Right atrium auricular region (tissue), 2 donors: ENCODE measurements at regions not wholly inside any gene's neighbourhood (a gene's known extent, or its start where the extent isn't known, plus 50 kb on each side); places are given as distances from the start of the nearest gene placed in this dataset.

Source experiments
- DNase-seq: peaks from one replicate; pipeline ENCODE4 v3.0.0-alpha.2; 2019; ENCODE audit warnings: low spot score
- H3K27ac ChIP-seq, 2 donors: fragments of 200-600 bp; sonication (generic); 1 replicate in 1 of 2; 2 replicates in 1 of 2; pipeline ENCODE4 v1.5.1; 2016 to 2019
- H3K27me3 ChIP-seq, 2 donors: fragments of 200-600 bp; sonication (generic); one replicate each; pipeline versions ENCODE4 v1.5.1 to v1.6.0; 2017 to 2019
- H3K36me3 ChIP-seq: fragments of 200-600 bp; sonication (generic); one replicate; pipeline ENCODE4 v1.5.1; 2016
- H3K4me1 ChIP-seq, 2 donors: fragments of 200-600 bp; sonication (generic); one replicate each; pipeline versions ENCODE4 v1.5.1 to v1.6.0; 2017 to 2019
- H3K4me3 ChIP-seq, 2 donors: fragments of 200-600 bp; sonication (generic); 1 replicate in 1 of 2; 2 replicates in 1 of 2; pipeline ENCODE4 v1.5.1; 2017 to 2019; ENCODE audit warnings: mild to moderate bottlenecking in 1 of 2, moderate library complexity in 1 of 2
- H3K9me3 ChIP-seq, 2 donors: fragments of 200-600 bp; sonication (generic); one replicate each; pipeline ENCODE4 v1.5.1; 2019
- TF ChIP-seq, protein P1 (sequence below), 2 donors: fragments of 200-600 bp; sonication (generic); IDR thresholded peaks; one replicate each; pipeline ENCODE4 v1.5.1; 2019; ENCODE audit warnings: antibody characterized with exemption in 2 of 2

DNA sequence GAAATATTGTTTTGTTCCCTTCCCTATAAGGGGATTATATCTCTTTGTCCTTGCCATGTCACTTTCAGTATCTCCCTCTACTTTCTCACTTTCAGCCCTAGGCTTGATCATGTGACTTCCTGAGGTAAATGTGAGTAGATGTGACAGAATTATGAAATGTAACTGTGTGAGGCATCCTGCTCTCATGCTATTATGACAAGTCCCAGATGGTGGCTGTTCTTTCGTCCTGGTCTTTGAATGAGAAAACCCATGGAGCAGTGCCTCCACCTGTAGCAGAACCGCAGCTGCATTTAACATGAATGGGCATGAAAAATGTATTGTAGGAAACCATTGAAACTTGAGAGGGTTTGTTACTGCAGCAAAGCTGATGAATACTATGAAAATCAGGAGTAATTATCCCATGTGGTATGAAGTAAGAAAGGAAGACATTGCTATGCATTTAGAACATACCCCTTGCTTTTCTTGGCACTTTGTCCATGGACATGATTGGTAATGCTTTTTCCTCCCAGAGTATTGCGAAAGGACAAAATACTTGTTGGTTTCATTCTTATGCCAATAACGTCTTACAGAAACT, 202.2 kb upstream of the GPRIN3 start:
- no peaks in the 10 kb centered on the region for H3K9me3 ChIP-seq
- H3K4me1 ChIP-seq = no peaks in the 10 kb centered on the region
- no peak overlapping the region for H3K4me3 ChIP-seq
- H3K27ac ChIP-seq = no peak overlapping the region
- TF ChIP-seq, protein P1, sequence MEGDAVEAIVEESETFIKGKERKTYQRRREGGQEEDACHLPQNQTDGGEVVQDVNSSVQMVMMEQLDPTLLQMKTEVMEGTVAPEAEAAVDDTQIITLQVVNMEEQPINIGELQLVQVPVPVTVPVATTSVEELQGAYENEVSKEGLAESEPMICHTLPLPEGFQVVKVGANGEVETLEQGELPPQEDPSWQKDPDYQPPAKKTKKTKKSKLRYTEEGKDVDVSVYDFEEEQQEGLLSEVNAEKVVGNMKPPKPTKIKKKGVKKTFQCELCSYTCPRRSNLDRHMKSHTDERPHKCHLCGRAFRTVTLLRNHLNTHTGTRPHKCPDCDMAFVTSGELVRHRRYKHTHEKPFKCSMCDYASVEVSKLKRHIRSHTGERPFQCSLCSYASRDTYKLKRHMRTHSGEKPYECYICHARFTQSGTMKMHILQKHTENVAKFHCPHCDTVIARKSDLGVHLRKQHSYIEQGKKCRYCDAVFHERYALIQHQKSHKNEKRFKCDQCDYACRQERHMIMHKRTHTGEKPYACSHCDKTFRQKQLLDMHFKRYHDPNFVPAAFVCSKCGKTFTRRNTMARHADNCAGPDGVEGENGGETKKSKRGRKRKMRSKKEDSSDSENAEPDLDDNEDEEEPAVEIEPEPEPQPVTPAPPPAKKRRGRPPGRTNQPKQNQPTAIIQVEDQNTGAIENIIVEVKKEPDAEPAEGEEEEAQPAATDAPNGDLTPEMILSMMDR (IDR thresholded peaks at IDR 0.05) = no peak
- DNase-seq = no peak
- no peaks in the 10 kb centered on the region for H3K36me3 ChIP-seq
- H3K27me3 ChIP-seq = no peaks in the 10 kb centered on the region

DNA sequence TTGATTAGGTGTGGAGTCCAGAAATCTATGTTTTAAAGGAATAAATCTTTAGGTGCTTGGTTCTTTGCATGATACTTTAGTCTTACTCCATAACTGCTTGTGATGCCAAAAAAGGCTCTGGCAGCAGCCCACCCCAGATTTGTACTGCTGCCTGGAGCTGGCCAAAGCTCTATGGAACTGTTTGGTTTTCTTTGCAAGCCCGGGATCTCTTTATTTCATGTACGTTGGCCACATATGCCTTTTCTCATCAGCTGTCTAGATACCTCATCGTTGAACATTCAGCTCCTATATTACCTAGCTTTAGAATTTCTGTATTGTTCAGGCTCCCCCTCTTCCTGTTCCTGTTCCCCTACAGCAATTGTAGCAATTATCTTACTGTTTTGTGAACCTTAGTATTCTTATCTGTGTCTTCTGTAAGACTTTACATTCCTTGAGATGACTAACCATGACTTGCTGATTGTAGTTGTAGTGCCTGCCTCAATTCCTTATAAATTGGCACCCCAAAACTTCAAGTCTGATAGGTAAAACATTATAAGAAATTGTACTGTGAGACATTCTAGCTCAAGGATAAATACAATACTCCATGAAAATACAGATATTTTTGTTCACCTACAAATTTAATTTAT, 199.4 kb upstream of the GPRIN3 start:
- Histone ChIP-seq H3K9me3 (no peaks in the 10 kb centered on the region), H3K4me1 (no peaks in the 10 kb centered on the region), H3K27ac (no peak overlapping the region), H3K36me3 (no peaks in the 10 kb centered on the region), H3K27me3 (no peaks in the 10 kb centered on the region), H3K4me3 (no peak overlapping the region)
- TF ChIP-seq, protein P1 (IDR thresholded peaks at IDR 0.05) = no peak
- DNase-seq = no peak

DNA sequence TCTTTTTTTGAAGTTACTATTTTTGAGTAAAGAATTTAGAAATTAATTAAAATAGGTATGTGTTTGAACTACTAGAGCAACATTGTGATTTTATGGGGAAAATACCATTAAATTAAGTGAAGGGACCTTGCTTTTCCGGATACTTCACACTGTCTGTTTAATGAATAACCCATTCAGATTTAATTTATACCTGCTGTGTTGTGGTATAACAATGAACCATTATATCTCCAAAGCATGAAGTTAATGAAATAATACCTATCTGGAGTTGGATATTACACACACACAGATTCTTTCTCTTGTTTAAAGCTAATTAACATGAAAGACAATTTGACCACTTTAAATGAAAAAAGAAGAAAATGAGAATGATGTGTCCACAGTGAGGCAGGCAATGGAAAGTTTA, 195.0 kb upstream of the GPRIN3 start:
- Histone ChIP-seq H3K4me1 (no peaks in the 10 kb centered on the region), H3K27ac (no peak overlapping the region), H3K9me3 (no peaks in the 10 kb centered on the region), H3K27me3 (no peaks in the 10 kb centered on the region), H3K36me3 (no peaks in the 10 kb centered on the region), H3K4me3 (no peak overlapping the region)
- TF ChIP-seq, protein P1 (IDR thresholded peaks at IDR 0.05) = no peak
- no peak for DNase-seq

DNA sequence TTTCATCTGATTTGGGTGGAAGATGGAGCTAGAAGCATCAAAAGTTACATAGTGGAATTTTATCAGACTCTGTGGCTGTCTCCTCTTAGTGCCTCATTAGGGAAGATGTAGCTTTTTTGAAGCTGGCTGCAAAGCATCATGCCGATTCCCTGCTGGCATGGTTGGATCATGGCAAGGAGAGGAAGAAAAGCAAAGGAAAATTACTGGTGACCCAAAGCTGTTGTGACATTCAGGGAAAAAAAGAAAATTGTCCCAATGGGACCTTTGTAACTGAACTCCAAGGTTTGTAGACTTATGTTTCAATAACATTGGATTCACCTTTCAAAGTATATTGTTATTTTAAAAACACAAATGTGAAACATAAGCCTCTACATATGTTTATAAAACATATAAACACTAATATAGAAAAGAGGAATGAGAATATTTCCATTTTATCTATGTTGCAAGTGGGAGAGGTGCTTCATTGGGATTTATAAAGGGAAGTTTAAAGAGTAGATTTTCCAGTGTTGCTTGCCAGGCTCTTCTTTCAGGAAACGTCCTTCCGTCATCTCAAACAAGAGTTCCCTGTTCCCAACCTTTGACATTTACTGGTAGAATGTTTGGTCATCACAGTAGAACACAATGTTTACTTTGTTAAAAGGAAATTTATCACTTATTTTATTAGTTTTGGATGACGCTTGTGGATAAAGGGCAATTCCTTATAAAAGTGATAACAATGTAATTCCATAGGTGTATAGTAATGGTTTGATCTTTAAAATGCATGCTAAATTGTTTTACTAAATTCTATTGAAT, 190.1 kb upstream of the GPRIN3 start:
- Histone ChIP-seq H3K9me3 (no peaks in the 10 kb centered on the region), H3K27ac (no peak overlapping the region), H3K36me3 (no peaks in the 10 kb centered on the region), H3K4me1 (no peaks in the 10 kb centered on the region), H3K27me3 (no peaks in the 10 kb centered on the region), H3K4me3 (no peak overlapping the region)
- TF ChIP-seq, protein P1 (IDR thresholded peaks at IDR 0.05) = no peak
- no peak for DNase-seq

DNA sequence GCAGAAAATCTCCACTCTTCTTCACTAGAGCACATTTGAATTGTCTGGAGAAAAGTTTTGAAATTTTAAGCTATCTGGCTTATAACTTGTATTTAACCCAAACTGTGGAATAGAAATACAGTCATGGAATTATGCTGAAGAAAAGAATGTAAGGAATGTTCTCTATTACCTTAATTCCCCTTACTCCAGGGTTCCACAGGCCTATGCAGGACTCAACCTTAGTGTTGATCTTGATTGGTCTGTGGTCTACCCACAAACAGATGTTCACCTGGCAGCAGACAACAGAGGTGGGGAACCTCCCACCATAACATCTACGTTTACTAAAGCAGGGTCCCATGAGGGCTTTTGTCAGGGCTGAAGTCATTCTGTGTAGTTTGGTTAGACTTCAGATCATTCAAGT, 189.3 kb upstream of the GPRIN3 start:
- H3K4me1 ChIP-seq = no peaks in the 10 kb centered on the region
- no peak overlapping the region for H3K27ac ChIP-seq
- no peak overlapping the region for H3K4me3 ChIP-seq
- H3K36me3 ChIP-seq = no peaks in the 10 kb centered on the region
- H3K9me3 ChIP-seq = no peaks in the 10 kb centered on the region
- no peak for DNase-seq
- TF ChIP-seq, protein P1 (IDR thresholded peaks at IDR 0.05) = no peak
- no peaks in the 10 kb centered on the region for H3K27me3 ChIP-seq
